ENCODE measurements at regions not wholly inside any gene's neighbourhood (a gene's known extent, or its start where the extent isn't known, plus 50 kb on each side); places are given as distances from the start of the nearest gene placed in this dataset.

GRCh38 chr1:82689217-82689616 lies 888.5 kb downstream of the ADGRL2 start:
- Histone ChIP-seq H3K9me3 (no peaks in the 10 kb centered on the region), H3K36me3 (no peaks in the 10 kb centered on the region), H3K4me3 (no peak overlapping the region), H3K27ac (no peak overlapping the region), H3K27me3 (no peaks in the 10 kb centered on the region), H3K4me1 (no peaks in the 10 kb centered on the region)
- TF ChIP-seq POLR2AphosphoS5 (IDR thresholded peaks at IDR 0.05) (no peak), POLR2A (IDR thresholded peaks at IDR 0.05) (no peak), EP300 (IDR thresholded peaks at IDR 0.05) (no peak), CTCF (IDR thresholded peaks at IDR 0.05) (no peak)
- no peak for DNase-seq (ENCODE audit: low spot score in 2 of 2)
- 54% methylated on average over 4 of the region's 4 CpGs for WGBS

- no peaks in the 10 kb centered on the region for H3K4me1 ChIP-seq
- no peaks in the 10 kb centered on the region for H3K27me3 ChIP-seq
- H3K36me3 ChIP-seq: no peaks in the 10 kb centered on the region
- H3K9me3 ChIP-seq: no peaks in the 10 kb centered on the region
- no peak overlapping the region for H3K4me3 ChIP-seq
- DNase-seq (ENCODE audit: low spot score in 2 of 2): no peak
- H3K27ac ChIP-seq: no peak overlapping the region
- no peak for TF ChIP-seq EP300 (IDR thresholded peaks at IDR 0.05)
- TF ChIP-seq POLR2A (IDR thresholded peaks at IDR 0.05): no peak
- TF ChIP-seq CTCF (IDR thresholded peaks at IDR 0.05): no peak
- no peak for TF ChIP-seq POLR2AphosphoS5 (IDR thresholded peaks at IDR 0.05)
Measured at GRCh38 chr1:82686774-82687173, 886.0 kb downstream of the ADGRL2 start.

GRCh38 chr1:82646888-82647287 lies 846.2 kb downstream of the ADGRL2 start:
- Histone ChIP-seq H3K9me3 (no peaks in the 10 kb centered on the region), H3K27me3 (no peaks in the 10 kb centered on the region), H3K4me3 (no peak overlapping the region), H3K36me3 (no peaks in the 10 kb centered on the region), H3K4me1 (peaks cover 4% of the 10 kb centered on the region), H3K27ac (no peak overlapping the region)
- WGBS: 0% methylated on average over 1 of the region's 1 CpG
- DNase-seq (ENCODE audit: low spot score in 2 of 2): no peak
- TF ChIP-seq POLR2A (IDR thresholded peaks at IDR 0.05): no peak
- TF ChIP-seq CTCF (IDR thresholded peaks at IDR 0.05): no peak
- TF ChIP-seq POLR2AphosphoS5 (IDR thresholded peaks at IDR 0.05): no peak
- no peak for TF ChIP-seq EP300 (IDR thresholded peaks at IDR 0.05)

GRCh38 chr1:82646336-82646735 lies 845.6 kb downstream of the ADGRL2 start:
- Histone ChIP-seq H3K36me3 (no peaks in the 10 kb centered on the region), H3K27me3 (no peaks in the 10 kb centered on the region), H3K4me1 (peaks cover 4% of the 10 kb centered on the region), H3K27ac (no peak overlapping the region), H3K4me3 (no peak overlapping the region), H3K9me3 (no peaks in the 10 kb centered on the region)
- TF ChIP-seq POLR2AphosphoS5 (IDR thresholded peaks at IDR 0.05) (no peak), POLR2A (IDR thresholded peaks at IDR 0.05) (no peak), EP300 (IDR thresholded peaks at IDR 0.05) (no peak), CTCF (IDR thresholded peaks at IDR 0.05) (no peak)
- DNase-seq (ENCODE audit: low spot score in 2 of 2): no peak

- Histone ChIP-seq H3K4me3 (no peak overlapping the region), H3K9me3 (no peaks in the 10 kb centered on the region), H3K27ac (no peak overlapping the region), H3K4me1 (peaks cover 4% of the 10 kb centered on the region), H3K27me3 (no peaks in the 10 kb centered on the region), H3K36me3 (no peaks in the 10 kb centered on the region)
- WGBS: 79% methylated on average over 5 of the region's 5 CpGs
- TF ChIP-seq EP300 (IDR thresholded peaks at IDR 0.05) (no peak), POLR2AphosphoS5 (IDR thresholded peaks at IDR 0.05) (no peak), POLR2A (IDR thresholded peaks at IDR 0.05) (no peak), CTCF (IDR thresholded peaks at IDR 0.05) (no peak)
- DNase-seq (ENCODE audit: low spot score in 2 of 2): no peak
Measured at GRCh38 chr1:82644186-82644915, 843.6 kb downstream of the ADGRL2 start.

Measured in suprapubic skin (tissue), 4 donors.